Testis (tissue), 2 donors: ENCODE measurements at regions not wholly inside any gene's neighbourhood (a gene's known extent, or its start where the extent isn't known, plus 50 kb on each side); places are given as distances from the start of the nearest gene placed in this dataset.

Source experiments
- DNase-seq: peaks from one replicate; pipeline ENCODE4 v3.0.0-alpha.2; 2019
- H3K27ac ChIP-seq, 2 donors: fragments of 200-600 bp; sonication (generic); one replicate each; pipeline ENCODE4 v1.5.1; 2019
- H3K27me3 ChIP-seq: fragments of 200-600 bp; sonication (generic); one replicate; pipeline ENCODE4 v1.5.1; 2019
- H3K36me3 ChIP-seq: fragments of 200-600 bp; sonication (generic); one replicate; pipeline ENCODE4 v1.5.1; 2017; ENCODE audit warnings: low read depth; ENCODE audit errors: missing control alignments
- H3K4me1 ChIP-seq: fragments of 200-600 bp; sonication (generic); one replicate; pipeline ENCODE4 v1.5.1; 2019
- H3K4me3 ChIP-seq, 2 donors: fragments of 200-600 bp; sonication (generic); one replicate each; pipeline ENCODE4 v1.5.1; 2017 to 2019
- H3K9me3 ChIP-seq: fragments of 200-600 bp; sonication (generic); one replicate; pipeline ENCODE4 v1.5.1; 2017
- POLR2A ChIP-seq: fragments of 450-650 bp; IDR thresholded peaks from one replicate; pipeline ENCODE4 v1.6.1; 2017; ENCODE audit warnings: antibody characterized with exemption, mild to moderate bottlenecking, moderate library complexity
- WGBS, 2 donors: methylation state at CpG; one replicate each; pipeline ENCODE4 v1.1.5; 2018; 5-methylcytosine and 5-hydroxymethylcytosine counted together
- intact Hi-C: fragments of 100-400 bp; cut with DNase I; formaldehyde crosslinking; loops from one replicate; pipeline ENCODE4 v1.15.1; 2023; ENCODE audit warnings: low total_unique reads
- TF ChIP-seq, protein P1 (sequence below), 3 experiments: fragments of 450-650 bp in 2 of 3; fragments of 200-600 bp in 1 of 3; sonication (generic) in 1 of 3; IDR thresholded peaks; one replicate each; pipeline ENCODE4 v1.5.1; 2016 to 2019; ENCODE audit warnings: antibody characterized with exemption in 3 of 3, mild to moderate bottlenecking in 2 of 3, moderate library complexity in 1 of 3

DNA sequence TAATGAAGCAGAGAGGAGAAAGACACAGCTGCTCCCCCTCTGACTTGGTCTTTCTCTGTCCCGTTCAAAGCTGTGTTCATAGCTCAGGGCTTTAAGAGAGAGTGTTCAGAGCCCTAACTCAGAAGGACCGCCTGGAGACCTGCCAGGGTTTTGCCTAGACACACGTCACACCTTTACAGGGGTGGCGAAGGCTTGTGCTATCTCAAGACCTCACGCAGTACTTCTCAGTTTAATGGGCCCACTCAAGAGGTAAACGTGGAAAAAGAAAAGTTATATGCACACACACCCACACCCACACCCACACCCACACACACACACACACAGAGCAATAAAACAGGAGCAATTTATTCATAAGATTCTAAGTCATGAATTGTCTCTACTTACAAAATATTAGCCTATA lies 374.3 kb downstream of the C12orf75 start:
- DNase-seq, result no peak
- WGBS, 2 donors, result 70 to 72% methylated on average over 6 of the region's 6 CpGs
- H3K4me3 ChIP-seq, result no peak overlapping the region
- H3K27ac ChIP-seq, result no peak overlapping the region
- TF ChIP-seq POLR2A, result no peak
- TF ChIP-seq, protein P1, sequence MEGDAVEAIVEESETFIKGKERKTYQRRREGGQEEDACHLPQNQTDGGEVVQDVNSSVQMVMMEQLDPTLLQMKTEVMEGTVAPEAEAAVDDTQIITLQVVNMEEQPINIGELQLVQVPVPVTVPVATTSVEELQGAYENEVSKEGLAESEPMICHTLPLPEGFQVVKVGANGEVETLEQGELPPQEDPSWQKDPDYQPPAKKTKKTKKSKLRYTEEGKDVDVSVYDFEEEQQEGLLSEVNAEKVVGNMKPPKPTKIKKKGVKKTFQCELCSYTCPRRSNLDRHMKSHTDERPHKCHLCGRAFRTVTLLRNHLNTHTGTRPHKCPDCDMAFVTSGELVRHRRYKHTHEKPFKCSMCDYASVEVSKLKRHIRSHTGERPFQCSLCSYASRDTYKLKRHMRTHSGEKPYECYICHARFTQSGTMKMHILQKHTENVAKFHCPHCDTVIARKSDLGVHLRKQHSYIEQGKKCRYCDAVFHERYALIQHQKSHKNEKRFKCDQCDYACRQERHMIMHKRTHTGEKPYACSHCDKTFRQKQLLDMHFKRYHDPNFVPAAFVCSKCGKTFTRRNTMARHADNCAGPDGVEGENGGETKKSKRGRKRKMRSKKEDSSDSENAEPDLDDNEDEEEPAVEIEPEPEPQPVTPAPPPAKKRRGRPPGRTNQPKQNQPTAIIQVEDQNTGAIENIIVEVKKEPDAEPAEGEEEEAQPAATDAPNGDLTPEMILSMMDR (IDR thresholded peaks at IDR 0.05), result no peak
- no peaks in the 10 kb centered on the region for H3K36me3 ChIP-seq
- H3K27me3 ChIP-seq, result no peaks in the 10 kb centered on the region
- no peaks in the 10 kb centered on the region for H3K4me1 ChIP-seq
- no peaks in the 10 kb centered on the region for H3K9me3 ChIP-seq
- intact Hi-C loops, result no loop called here

DNA sequence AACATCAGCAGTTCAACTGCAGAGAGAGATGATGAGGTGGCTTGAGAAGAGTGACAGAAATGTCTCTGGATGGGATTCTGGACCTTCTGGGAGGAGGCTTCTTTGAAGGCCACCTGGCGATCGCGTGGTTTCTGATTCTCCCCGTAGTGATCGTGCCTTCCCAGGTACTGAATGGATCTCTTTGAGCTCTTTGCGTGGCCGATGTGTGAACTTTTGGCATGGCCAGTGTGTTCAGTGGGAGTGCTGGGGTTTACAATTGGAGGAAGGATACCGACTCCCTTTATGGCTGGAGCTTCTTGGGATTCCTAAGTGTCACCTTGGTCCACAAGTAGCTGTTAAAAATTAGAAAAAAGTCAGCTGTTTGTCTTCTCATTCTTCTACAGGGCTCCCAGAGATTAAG lies 374.7 kb downstream of the C12orf75 start:
- WGBS, 2 donors, result 59 to 89% methylated on average over 8 of the region's 8 CpGs
- H3K4me1 ChIP-seq, result no peaks in the 10 kb centered on the region
- no peaks in the 10 kb centered on the region for H3K36me3 ChIP-seq

DNA sequence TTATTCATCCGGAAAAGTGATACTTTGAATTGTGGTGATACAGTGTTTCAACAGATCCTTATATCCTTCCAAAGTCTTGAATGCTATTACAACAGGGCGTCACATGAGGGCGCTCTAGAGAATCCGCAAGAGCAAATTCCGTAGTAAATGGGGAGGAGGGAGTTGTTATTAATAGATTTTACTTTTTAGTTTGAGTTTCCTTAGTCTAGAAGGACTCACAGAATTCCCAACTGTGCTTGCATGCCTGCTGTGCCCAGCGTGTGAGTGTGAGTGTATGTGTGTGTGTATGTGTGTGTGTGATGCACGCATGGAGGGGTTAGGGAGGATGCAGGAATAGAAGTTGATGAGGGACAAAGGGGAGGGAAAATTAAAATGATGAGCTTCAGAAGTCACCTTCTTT lies 375.3 kb downstream of the C12orf75 start:
- Histone ChIP-seq H3K4me1 (no peaks in the 10 kb centered on the region), H3K4me3 (no peak overlapping the region), H3K9me3 (no peaks in the 10 kb centered on the region), H3K36me3 (no peaks in the 10 kb centered on the region), H3K27me3 (no peaks in the 10 kb centered on the region), H3K27ac (no peak overlapping the region)
- DNase-seq, result peak; percentile 73
- 33 to 37% methylated on average over 7 of the region's 7 CpGs for WGBS, 2 donors
- no peak for TF ChIP-seq POLR2A
- TF ChIP-seq, protein P1 (IDR thresholded peaks at IDR 0.05), result peak; percentile 63 to 74 (median 71)
- intact Hi-C loops, result no loop called here

More for the DNA sequence above, 374.7 kb downstream of the C12orf75 start:
- Histone ChIP-seq H3K4me3 (no peak overlapping the region), H3K27me3 (no peaks in the 10 kb centered on the region), H3K27ac (no peak overlapping the region), H3K9me3 (no peaks in the 10 kb centered on the region)
- DNase-seq, result no peak
- intact Hi-C loops, result no loop called here
- TF ChIP-seq, protein P1 (IDR thresholded peaks at IDR 0.05), result no peak
- no peak for TF ChIP-seq POLR2A

DNA sequence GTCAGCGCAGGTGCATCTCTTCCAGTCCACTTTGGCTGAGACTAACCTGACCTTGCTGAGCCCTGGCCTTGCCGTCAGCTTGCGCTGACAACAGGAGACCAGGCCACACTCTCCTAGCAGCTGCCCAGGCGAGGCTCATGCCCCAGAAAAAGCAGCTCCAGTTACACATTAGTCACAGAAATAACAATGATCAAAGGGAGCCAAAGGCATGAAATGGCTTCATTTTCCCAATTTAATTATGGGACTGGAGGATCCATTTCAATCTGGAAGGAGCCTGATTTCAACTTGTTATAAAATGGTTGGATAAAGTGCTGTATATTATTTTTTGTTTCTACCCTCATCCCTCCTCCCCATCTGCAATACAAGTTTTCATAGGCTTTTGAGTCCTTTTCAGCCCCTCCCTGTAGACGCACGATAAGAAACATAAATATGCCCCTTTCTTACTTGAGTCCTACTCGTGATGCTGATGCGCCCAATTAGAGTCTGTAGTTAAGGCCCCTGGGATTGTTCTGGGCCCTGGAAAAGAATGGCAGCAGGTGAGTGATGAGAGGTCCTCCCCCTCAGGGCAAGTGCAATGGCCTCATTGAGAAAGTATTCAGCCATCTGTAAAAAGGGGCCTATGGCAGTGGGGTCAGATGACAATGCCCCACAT lies 376.0 kb downstream of the C12orf75 start:
- no peak for TF ChIP-seq POLR2A
- TF ChIP-seq, protein P1 (IDR thresholded peaks at IDR 0.05), result no peak
- Histone ChIP-seq H3K36me3 (no peaks in the 10 kb centered on the region), H3K27me3 (no peaks in the 10 kb centered on the region), H3K9me3 (no peaks in the 10 kb centered on the region), H3K4me3 (no peak overlapping the region), H3K4me1 (no peaks in the 10 kb centered on the region), H3K27ac (no peak overlapping the region)
- 68 to 89% methylated on average over 8 of the region's 8 CpGs for WGBS, 2 donors
- no peak for DNase-seq
- intact Hi-C loops, result no loop called here

DNA sequence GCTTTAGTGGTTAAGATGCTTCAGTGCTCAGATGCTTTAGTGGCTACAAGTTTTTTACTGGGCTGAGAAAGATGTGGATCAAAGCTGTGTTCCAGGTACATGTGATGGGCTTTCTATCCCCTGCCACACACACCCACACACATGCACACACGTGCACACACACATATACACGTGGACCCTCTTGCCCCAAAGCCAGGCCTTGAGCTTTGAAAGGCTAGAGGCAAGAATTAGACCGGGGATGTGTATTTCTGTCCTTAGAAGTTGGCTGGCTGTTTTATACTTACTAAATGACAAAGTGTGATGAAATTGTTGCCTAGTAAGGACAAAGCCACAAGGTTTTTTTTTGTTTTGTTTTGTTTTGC lies 376.5 kb downstream of the C12orf75 start:
- no peak overlapping the region for H3K27ac ChIP-seq
- H3K36me3 ChIP-seq, result no peaks in the 10 kb centered on the region
- H3K9me3 ChIP-seq, result no peaks in the 10 kb centered on the region
- 79 to 85% methylated on average over 3 of the region's 3 CpGs for WGBS, 2 donors
- intact Hi-C loops, result no loop called here
- no peak for TF ChIP-seq POLR2A
- TF ChIP-seq, protein P1 (IDR thresholded peaks at IDR 0.05), result no peak
- no peak for DNase-seq
- H3K4me1 ChIP-seq, result no peaks in the 10 kb centered on the region
- H3K4me3 ChIP-seq, result no peak overlapping the region
- no peaks in the 10 kb centered on the region for H3K27me3 ChIP-seq
